Stimulated activated CD8-positive, alpha-beta memory T cell treated with anti-CD3 and anti-CD28 coated beads, Interleukin-4, amount 100 ng/mL, for 1 hour (primary cell): ENCODE measurements at regions not wholly inside any gene's neighbourhood (a gene's known extent, or its start where the extent isn't known, plus 50 kb on each side); places are given as distances from the start of the nearest gene placed in this dataset.

Experiments
- DNase-seq, 2 donors: peaks; one replicate each; pipeline ENCODE4 v3.0.0-alpha.2; 2020; ENCODE audit warnings: low read depth in 2 of 2, low spot score in 1 of 2

DNA sequence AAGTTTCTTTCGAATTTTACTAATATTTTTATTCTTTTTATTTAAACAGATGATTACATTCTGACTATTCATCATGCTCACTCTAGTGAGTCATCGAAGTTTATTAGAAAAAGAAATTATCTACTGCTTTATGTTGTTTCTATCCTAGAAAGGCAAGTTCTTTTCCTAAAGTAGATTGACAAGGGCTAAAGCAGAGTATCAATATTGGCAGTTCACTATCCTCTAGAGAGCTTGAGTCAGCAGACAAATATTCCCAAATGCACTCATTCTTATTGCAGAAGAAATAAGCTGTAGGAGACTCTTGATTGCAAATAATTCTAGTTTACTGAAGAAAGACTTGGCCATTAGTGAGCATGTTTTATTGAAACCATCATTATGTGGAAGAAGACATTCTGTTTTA is 911.8 kb downstream of the CENPC start:
- no peak for DNase-seq

DNA sequence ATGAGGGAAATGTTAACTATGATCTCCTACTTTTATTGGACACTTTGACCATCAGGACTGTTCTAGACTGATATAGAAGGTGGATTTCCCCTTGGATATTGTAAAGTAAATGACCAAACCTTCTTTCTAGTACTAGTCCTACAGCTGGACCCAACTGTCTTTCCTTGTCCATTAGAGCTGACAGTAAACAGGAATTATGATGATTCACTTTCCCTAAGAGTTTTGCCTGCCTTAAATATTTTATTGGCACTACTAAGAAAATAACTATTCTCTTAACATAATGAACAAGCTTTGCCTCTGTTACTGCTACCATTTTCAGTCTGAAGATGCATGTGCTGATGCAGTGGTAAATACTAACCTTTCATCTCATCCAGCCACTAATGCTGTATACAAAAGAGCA is 915.4 kb downstream of the CENPC start:
- DNase-seq, result no peak

DNA sequence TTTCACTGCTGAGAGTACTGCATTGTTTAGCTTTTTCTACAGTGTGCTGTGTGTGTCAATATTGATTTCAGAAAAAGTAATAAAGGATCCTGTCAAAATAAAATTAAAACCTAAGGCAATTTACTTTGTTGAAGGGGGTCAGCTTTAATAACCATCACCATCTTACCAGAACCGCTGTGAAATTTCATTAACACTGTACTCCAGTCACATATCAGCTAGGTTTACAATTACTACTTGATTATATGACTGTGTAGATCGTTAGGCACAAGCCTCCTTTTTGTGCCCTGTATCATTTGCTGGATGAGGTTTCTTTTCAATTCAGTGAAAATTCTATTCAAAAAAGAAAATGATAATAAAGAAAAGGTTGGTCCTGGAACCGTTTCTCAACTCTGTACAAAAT is 917.2 kb downstream of the CENPC start:
- DNase-seq, result no peak

DNA sequence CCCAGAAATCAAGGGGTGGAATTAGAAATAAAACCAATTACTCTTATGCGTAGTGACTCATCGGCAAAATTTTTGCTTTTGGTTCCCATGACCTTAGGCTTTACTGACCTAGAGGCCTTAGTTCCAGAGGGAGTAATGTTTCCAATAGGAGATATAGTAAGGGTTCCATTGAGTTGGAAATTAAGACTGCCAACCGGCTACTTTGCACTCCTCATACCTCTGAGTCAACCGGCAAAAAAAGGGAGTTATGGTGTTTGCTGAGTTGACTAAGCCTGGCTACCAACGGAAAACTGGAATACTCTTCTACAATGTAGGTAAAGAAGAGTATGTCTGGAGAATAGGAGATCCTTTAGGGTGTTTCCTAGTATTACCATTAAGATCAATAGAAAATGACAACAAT is 919.8 kb downstream of the CENPC start:
- no peak for DNase-seq

DNA sequence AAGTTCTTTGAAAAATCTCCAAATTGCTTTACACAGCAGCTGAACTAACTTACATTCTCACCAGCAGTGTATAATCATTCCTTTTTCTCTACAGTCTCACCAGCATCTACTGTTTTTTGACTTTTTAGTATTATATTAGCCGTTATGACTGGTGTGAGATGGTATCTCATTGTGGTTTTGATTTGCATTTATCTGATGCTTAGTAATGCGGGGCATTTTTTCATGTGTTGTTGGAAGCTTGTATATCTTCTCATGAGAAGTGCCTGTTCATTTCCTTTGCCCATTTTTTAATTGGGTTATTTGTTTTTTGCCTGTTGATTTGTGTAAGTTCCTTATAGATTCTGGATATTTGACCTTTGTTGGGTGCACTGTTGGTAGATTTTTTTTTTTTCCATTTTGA is 931.7 kb downstream of the CENPC start:
- no peak for DNase-seq

DNA sequence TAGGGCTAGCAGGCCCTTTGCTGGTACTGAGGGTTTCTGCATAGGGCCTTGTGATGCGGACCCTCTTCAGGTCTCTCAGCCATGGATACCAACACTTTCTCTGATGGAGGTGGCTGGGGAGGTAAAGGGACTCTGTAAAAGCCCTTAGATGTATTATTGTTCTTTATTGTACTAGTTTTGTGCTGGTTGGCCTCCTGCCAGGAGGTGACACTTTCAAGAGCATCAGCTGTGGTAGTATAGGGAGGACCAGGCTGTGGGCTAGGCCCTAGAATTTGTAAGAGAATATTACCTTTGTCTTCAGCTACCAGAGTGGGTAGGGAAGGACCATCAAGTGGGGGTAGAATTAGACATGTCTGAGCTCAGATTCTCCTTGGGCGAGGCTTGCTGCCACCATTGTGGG is 936.3 kb downstream of the CENPC start:
- DNase-seq, result no peak

DNA sequence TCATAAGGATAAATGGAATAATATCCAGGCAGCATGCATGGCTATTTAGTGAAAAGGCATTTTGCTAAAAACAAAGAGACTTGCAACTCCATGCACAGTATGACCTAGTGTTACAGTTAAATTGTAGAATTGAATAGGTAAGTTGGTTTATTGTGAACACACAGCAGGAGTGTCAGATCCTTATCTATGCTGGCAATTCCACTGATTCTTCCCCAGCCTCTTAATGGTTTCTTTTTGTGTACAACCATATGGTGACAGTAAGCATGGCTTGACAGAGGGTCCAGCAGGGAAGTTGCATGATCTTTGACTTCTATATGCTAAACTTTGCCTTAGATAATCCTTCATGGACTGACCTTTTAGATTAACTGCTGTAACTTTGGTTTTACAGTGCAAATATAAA is 936.6 kb upstream of the EPHA5 start:
- no peak for DNase-seq

DNA sequence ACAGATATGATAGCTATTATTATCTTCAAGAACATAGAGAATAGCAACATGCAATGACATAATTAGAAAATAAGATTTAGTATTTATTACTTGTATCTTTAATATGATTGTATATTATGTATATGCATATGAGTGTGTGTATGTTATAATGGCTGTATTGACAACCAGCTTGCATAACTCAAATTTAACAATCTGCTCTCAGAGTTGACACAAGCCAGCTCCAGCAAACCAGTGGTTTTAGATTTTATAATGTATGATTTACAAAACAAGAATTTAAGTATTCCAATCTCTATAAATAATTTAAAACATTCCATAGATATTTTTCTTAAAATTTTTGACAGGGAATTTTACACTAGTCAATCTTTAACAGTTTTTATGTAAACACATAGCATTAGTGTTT is 935.9 kb upstream of the EPHA5 start:
- no peak for DNase-seq

DNA sequence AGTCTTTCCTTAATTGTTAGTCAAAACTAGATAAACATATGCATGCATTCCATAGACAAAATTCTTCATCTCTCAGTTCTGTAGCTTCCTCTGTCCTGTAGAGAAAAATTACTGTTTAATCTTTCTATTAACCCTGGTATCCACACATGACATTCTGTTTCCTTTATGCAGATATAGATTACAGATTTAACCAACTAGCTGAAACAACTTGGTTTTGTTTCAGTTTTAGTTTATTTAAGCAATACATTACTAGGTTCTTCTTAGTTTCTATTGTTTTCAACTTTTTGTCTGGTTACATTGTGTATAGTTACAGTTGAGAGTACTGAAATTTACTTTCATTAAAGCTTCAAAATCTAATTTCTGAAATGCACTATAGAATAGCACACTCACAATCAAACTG is 933.9 kb upstream of the EPHA5 start:
- no peak for DNase-seq

DNA sequence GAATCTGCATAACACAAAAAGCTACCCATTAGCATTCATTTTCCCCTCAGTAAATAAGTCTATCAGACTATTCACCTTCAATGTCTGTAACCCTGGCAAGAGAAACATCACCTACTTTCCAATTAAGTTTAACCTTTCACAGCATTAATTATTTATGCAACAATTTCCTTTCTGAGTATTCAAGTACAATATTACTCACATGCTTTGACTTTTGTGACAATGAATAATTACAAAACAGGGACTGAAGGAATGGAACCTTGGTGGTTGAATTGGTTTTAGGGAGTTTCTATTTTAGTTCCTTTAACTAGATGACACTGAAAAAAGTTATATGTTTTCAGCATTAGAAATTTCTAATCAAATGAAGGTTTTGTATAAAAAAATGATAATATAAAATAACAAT is 932.3 kb upstream of the EPHA5 start:
- no peak for DNase-seq

DNA sequence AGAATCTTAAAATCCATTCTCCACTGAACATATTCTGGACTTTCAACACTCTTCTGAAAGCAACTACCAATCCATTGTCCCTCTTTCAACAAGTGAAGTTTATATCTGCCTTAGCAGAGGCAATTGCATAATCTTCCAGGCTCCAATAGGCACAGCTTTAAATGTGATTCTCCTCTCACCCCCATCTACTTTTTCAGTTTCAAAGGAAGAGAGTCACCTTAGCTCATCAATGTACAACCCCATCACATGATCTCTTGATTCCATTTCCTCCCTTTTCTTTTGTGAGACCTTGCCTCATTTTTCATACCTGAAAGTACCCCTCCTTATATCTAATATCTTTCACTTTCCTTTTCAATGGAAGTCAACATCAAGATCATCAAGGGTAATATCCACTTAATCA is 921.7 kb upstream of the EPHA5 start:
- no peak for DNase-seq

DNA sequence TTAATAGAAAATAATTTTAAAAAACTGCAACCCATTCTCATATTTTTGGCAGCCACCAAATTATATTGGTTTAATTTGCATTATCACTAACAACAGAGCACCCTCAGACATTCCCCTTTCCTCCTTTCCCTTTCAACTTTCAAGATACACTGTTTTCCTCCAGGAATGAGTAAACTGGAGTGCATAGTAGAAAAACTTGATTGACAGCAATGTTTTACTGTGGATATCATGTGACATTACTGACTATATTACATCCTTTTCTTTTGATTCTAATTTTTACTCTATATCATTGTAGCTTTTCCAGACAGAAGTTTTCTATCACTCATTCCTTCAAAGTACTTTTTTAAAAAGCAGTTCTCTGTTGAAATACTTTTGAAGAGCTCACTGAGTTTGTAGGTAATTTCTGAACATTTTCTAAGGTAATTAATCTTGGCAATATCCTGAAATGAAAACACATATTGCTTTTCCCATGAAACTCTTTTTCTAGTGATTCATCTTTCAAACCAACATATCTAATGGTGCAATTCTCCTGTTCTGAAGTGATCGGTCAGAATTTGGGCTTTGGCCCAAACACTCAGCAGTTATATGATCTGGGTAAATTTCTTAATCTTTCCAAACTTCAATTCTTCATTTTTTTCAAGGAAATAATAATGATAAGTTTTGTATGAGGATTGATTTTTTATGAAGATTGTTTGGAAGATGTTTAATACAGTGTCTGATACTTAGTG is 920.4 kb upstream of the EPHA5 start:
- DNase-seq, result no peak

DNA sequence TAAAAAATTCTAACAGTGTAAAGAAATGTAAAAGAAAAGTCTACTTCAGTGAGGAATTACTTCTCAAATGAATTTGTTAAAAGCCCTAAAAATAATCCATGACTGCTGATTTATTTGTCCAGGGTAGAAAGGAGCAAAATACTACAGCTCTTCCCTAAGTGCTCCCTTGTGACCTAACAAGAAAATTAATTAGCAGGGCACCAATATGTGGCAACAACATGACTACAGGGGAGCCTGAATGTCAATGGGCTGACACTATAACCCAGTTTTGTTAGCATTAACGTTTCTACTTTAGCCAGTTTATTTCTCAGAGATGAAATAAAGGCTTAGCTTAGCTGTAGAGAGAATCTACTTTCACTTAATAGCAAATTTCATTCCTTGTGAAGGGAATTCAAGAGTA is 918.9 kb upstream of the EPHA5 start:
- no peak for DNase-seq

DNA sequence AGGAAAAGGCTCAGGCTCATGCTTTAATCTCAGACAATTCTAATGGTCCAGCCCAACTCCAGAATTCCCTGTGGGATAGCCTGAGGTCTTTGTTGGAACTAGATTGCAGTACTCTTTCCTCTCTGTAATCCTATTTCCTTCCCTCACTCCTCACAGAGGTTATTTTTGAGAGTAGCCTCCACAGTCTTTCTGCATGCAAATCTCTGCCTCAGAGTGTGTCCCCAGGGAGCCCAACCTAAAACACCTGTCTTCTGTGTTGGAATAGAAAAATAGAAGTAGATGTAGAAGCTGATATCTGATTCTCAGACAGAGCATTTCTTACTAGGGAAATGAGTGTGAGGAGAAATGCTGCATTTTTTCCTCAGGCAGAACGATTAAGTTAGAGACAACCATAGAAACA is 915.5 kb upstream of the EPHA5 start:
- no peak for DNase-seq

DNA sequence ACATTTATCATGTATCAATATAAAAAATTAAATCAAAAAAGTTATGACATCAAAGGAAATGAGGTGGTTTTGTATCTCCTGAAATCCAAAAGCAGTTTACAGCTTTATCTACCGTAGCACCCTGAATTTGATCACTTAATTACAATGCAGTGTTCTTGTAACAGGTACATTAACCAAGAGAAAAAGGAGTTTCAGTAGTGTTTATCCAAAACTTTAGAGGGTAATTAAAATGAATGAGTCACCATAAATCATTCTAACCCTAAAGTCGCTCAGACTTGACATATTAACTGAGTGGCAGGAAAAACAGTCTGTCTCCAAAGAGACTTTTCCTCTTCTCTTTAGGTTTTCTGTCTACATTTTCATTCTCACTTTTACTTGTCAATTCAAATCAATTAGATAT is 907.6 kb upstream of the EPHA5 start:
- no peak for DNase-seq

DNA sequence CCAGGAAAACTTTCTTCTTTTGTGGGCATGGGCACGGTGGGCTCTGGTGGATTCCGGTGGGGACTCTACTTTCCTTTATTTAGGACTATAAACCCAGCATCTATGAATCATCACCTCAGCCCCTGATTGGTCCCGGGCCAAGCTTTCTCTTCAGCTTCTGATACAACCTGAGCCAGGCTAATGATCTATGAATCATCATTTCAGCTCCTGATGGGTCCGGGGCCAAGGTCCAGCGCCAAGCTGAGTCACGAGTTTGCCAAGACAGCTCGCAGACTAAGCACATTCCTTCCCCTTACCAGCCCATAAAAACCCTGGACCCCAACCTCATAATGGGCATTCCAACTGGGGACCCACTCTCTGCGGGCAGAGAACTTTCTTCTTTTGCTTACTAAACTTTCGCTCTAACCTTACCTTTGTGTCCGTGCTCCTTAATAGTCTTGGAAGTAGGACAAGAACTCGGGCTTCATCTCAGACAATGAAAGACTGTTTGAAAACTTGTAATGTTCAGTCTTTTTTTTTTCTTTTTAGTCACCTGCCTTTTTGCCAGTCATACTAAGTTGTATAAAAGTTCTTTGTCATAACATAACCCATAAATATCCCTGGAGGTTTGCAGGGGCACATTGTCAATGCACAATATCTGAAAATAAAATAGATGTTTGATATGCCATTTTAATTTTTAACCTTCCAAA is 904.9 kb upstream of the EPHA5 start:
- no peak for DNase-seq

DNA sequence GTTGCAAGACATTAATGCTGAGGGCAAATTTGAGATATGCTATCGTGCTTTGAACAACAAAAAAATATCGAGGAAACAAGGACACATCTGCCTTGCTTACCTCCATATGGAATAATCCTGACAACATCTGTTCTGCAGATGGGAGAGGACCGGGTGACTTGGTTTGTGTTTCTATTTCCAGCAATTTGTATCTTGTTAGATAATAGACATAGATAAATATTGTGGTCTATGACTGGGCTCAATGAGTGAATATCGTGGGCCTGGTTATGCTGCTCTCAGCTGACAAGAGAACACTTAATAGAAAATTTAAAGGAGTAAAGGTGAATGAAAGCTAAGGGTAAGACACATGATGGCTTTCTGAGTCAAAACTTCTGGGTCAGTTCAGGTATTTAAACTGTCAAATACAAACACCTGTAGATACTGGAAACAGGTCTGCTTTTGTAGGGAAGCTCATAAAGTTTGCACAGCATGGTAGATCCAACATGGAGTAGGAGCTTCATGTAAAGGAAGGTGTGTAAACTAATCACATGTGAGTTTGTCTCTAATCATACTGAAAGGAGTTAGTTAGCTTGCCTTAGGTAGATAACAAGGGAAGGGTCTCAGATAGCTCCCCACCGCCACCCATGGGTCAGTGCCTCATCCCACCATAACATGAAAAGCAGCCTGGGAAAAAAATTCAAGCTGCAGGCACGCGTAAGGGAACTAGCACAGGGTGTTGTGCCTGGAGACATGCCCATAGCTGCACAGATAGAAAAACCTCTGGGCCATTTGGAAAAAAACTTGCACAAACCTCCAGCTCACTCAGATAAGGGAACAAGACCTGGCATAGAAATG is 904.1 kb upstream of the EPHA5 start:
- no peak for DNase-seq

DNA sequence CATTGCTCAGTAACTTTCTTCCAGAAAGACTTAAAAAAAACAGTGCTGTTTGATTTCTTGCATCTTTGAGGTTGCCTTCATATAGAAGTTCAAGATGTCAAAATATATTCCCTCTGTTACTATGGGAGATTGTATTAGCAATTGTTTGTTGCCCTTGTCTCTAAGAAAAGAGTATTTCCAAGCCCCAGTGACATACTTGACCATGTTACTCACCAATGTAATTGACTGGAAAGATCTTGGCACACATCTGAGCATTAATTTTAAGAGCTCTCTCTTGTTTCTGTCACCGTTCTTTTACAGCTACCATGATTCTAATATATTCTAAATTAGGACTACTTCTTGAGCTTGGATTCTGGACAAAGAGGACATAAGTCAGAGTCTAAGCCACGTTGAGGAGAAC is 902.7 kb upstream of the EPHA5 start:
- no peak for DNase-seq

DNA sequence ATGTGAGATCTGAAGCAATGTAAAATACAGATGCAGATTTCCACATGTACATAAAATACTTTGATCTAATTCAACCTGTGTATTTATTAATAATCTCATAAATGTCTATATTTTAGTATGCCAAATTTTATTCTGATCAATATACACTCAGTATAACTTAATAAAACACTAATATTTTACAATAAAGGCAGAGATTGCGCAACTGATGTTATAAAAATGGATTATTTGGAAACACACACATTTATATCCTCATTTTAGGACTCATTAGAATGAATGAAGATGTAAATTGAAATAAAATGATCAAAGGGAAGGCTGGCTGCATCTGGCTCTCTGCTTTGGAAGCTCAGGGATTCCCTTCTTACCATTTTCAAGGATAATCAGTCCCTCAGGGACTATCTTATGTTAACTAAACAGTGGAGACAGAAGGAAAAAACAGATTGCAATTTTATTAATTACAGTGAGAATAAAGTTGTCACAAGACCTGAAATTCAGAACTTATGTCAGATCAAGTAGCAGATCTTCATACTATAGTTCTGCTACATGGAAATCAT is 900.9 kb upstream of the EPHA5 start:
- DNase-seq, result no peak

DNA sequence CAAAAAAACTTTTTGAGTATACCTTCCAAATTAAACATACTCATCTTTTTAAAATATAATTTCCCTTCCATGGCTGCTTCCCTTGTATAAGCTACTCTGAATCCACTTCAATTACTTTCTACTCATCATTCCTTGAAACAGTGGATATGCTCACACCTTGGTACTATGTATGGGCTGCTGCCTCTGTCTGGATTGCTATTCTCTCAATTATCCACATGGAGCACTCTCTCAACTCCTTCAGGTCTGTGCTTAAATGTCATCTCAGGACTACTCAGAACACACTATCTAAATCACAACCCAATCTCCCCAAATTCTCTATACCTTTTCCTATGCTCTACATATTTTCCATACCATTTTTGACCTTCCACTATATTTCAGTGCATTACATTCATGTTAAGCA is 898.9 kb upstream of the EPHA5 start:
- no peak for DNase-seq

DNA sequence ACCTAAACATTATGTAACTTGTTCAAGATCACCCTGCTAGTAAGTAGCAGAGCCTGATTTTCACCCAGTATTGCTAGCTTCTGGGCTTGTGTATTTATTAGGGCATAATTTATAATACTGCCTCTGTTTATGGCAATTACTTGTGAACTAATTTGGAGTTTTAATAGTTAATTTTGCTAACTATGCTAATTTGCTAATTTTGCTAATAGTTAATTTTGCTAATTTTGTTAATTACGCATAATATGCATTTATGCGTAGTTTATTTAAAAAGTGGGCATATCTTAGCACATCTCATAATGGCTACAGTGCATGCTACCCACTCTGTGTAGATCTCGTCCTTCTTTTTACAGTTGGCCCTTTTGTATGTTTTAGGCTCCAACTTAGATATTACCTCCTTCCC is 898.1 kb upstream of the EPHA5 start:
- DNase-seq, result no peak

DNA sequence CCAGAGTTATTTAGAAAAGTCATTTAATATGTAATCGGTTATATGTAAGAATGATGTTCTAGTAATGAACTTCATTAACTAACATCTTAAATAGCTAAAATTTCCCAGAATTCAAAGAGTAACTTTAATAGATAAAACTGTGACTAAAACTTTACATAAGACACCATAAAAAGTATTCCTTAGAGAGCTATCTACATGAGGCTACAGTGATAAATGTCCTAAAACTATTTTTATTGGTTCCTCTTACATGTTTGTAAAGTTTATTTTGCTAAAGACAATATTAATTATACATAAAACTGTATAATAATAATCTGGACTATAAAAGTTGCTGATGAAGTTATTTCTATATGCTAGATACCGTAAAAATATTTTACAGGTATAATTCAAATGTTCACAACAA is 897.7 kb upstream of the EPHA5 start:
- no peak for DNase-seq
